Mucosa of descending colon (tissue), 3 donors: ENCODE measurements at regions not wholly inside any gene's neighbourhood (a gene's known extent, or its start where the extent isn't known, plus 50 kb on each side); places are given as distances from the start of the nearest gene placed in this dataset.

Experiments
- ATAC-seq: fragments of 200-7000 bp; cut with Tn5 transposase; one replicate; pipeline ENCODE4 v1.9.1; 2020; ENCODE audit warnings: mild to moderate bottlenecking, moderate library complexity
- DNase-seq, 3 donors: peaks; one replicate each; pipeline ENCODE4 v3.0.0-alpha.2; 2020
- H3K36me3 ChIP-seq: fragments of 200-600 bp; one replicate; pipeline ENCODE4 v1.8.0; 2021; ENCODE audit warnings: low read depth, mild to moderate bottlenecking
- H3K4me1 ChIP-seq: fragments of 200-600 bp; one replicate; pipeline ENCODE4 v1.8.0; 2021; ENCODE audit warnings: low read depth, mild to moderate bottlenecking
- H3K4me3 ChIP-seq: fragments of 200-600 bp; one replicate; pipeline ENCODE4 v1.8.0; 2021; ENCODE audit warnings: mild to moderate bottlenecking
- H3K9me3 ChIP-seq: fragments of 200-600 bp; one replicate; pipeline ENCODE4 v1.8.0; 2021; ENCODE audit warnings: mild to moderate bottlenecking
- CTCF ChIP-seq: fragments of 200-600 bp; IDR thresholded peaks from one replicate; pipeline ENCODE4 v1.8.0; 2022; ENCODE audit warnings: antibody characterized with exemption, mild to moderate bottlenecking
- intact Hi-C, 2 donors: fragments of 100-400 bp; cut with DNase I in 1 of 2; cut with micrococcal nuclease in 1 of 2; formaldehyde crosslinking; loops; one replicate each; pipeline versions ENCODE4 v1.11.0 to v1.11.1; 2022; cut with DNase I, micrococcal nuclease
- donor health status: DM: no; HTN: no; CAD: no; lungs with moderate emphysema.
- donor health status: DM: no; HTN: no; CAD: no.
- donor health status: DM: no; HTN: yes; CAD: no.

GRCh38 chr6:90397047-90397446 is 100.4 kb upstream of the BACH2 start:
- no peak for TF ChIP-seq CTCF
- intact Hi-C loops, result loop anchor here (10.0 kb wide), 2 partner anchors 422 to 452 kb away; no protein-coding TSS in a partner anchor
- Histone ChIP-seq H3K4me1 (no peaks in the 10 kb centered on the region), H3K36me3 (no peaks in the 10 kb centered on the region), H3K9me3 (no peaks in the 10 kb centered on the region), H3K4me3 (no peak overlapping the region)
- ATAC-seq (no peak), DNase-seq (no peak)

GRCh38 chr6:90393232-90393884 is 96.7 kb upstream of the BACH2 start:
- intact Hi-C loops, result loop anchor here (10.0 kb wide), 2 partner anchors 419 to 449 kb away; no protein-coding TSS in a partner anchor
- Histone ChIP-seq H3K9me3 (no peaks in the 10 kb centered on the region), H3K4me1 (no peaks in the 10 kb centered on the region), H3K36me3 (no peaks in the 10 kb centered on the region), H3K4me3 (no peak overlapping the region)
- DNase-seq (peak in 2 of 3 donors; percentile 36 to 81), ATAC-seq (peak; percentile 81)
- peak; percentile 38 for TF ChIP-seq CTCF

- intact Hi-C loops, result loop anchor here (10.0 kb wide), 2 partner anchors 416 to 446 kb away; no protein-coding TSS in a partner anchor
- Histone ChIP-seq H3K9me3 (no peaks in the 10 kb centered on the region), H3K4me3 (no peak overlapping the region), H3K4me1 (no peaks in the 10 kb centered on the region), H3K36me3 (no peaks in the 10 kb centered on the region)
- ATAC-seq (no peak), DNase-seq (no peak)
- TF ChIP-seq CTCF, result no peak
Observed at GRCh38 chr6:90390379-90390778, 93.7 kb upstream of the BACH2 start.

GRCh38 chr6:90388395-90388794 is 91.8 kb upstream of the BACH2 start:
- intact Hi-C loops, result no loop called here
- no peaks in the 10 kb centered on the region for H3K9me3 ChIP-seq

GRCh38 chr6:90387826-90388225 is 91.2 kb upstream of the BACH2 start:
- DNase-seq, result no peak
- intact Hi-C loops, result no loop called here
- Histone ChIP-seq H3K36me3 (no peaks in the 10 kb centered on the region), H3K4me1 (no peaks in the 10 kb centered on the region), H3K4me3 (no peak overlapping the region), H3K9me3 (no peaks in the 10 kb centered on the region)
- no peak for ATAC-seq
- no peak for TF ChIP-seq CTCF

More at GRCh38 chr6:90388395-90388794, 91.8 kb upstream of the BACH2 start:
- no peak overlapping the region for H3K4me3 ChIP-seq
- no peak for DNase-seq
- no peaks in the 10 kb centered on the region for H3K4me1 ChIP-seq
- no peaks in the 10 kb centered on the region for H3K36me3 ChIP-seq
- no peak for ATAC-seq
- no peak for TF ChIP-seq CTCF
